Central memory CD8-positive, alpha-beta T cell (primary cell): ENCODE measurements at regions not wholly inside any gene's neighbourhood (a gene's known extent, or its start where the extent isn't known, plus 50 kb on each side); places are given as distances from the start of the nearest gene placed in this dataset.

Experiments
- ATAC-seq: fragments of 150-1000 bp; cut with Tn5 transposase; replicated peaks from 2 replicates; pipeline ENCODE4 v1.10.0; 2022; ENCODE audit warnings: mild to moderate bottlenecking, moderate FRiP score, moderate number of reproducible peaks; ENCODE audit not compliant: poor library complexity, severe bottlenecking; ENCODE audit errors: extremely low read depth
- DNase-seq, 2 donors: peaks; one replicate each; pipeline ENCODE4 v3.0.0; 2021; ENCODE audit warnings: low spot score in 2 of 2
- H3K27ac Mint-ChIP-seq: one replicate; pipeline ENCODE4 v1.8.0; 2022; ENCODE audit warnings: low read depth, mild to moderate bottlenecking, moderate library complexity, mixed read lengths
- H3K27me3 Mint-ChIP-seq: one replicate; pipeline ENCODE4 v1.8.0; 2022; ENCODE audit warnings: mixed read lengths
- H3K36me3 Mint-ChIP-seq: one replicate; pipeline ENCODE4 v1.8.0; 2022; ENCODE audit warnings: mild to moderate bottlenecking, moderate library complexity, mixed read lengths; ENCODE audit not compliant: insufficient read depth
- H3K4me1 Mint-ChIP-seq: one replicate; pipeline ENCODE4 v1.8.0; 2022; ENCODE audit warnings: mixed read lengths
- H3K4me3 Mint-ChIP-seq: one replicate; pipeline ENCODE4 v1.8.0; 2022; ENCODE audit warnings: mild to moderate bottlenecking, moderate library complexity, mixed read lengths
- H3K9me3 Mint-ChIP-seq: one replicate; pipeline ENCODE4 v1.8.0; 2022; ENCODE audit warnings: mixed read lengths

DNA sequence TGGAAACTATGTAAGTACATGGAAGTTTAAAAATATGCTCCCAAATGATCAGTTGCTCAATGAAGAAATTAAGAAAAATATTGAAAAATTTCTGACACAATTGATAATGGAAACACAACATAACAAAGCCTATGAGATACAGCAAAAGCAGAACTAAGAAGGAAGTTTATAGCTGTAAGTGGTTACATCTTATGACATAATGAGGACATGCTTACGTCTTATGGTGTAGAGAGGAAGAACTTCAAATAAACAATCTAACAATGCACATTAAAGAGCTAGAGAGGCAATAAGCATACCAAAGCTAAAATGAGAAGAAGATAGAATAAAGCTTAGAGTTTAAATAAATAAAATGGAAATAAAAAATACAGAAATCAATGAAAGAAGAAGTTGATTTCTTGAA, 50.0 kb upstream of the CEACAM21 start:
- Mint-ChIP-seq H3K27ac (no peak overlapping the region), H3K4me3 (no peak overlapping the region), H3K9me3 (no peaks in the 10 kb centered on the region), H3K27me3 (peaks cover 52% of the 10 kb centered on the region), H3K4me1 (peaks cover 41% of the 10 kb centered on the region), H3K36me3 (peaks cover 5% of the 10 kb centered on the region)
- no peak for ATAC-seq
- no peak for DNase-seq
